ENCODE measurements at regions not wholly inside any gene's neighbourhood (a gene's known extent, or its start where the extent isn't known, plus 50 kb on each side); places are given as distances from the start of the nearest gene placed in this dataset.

DNA sequence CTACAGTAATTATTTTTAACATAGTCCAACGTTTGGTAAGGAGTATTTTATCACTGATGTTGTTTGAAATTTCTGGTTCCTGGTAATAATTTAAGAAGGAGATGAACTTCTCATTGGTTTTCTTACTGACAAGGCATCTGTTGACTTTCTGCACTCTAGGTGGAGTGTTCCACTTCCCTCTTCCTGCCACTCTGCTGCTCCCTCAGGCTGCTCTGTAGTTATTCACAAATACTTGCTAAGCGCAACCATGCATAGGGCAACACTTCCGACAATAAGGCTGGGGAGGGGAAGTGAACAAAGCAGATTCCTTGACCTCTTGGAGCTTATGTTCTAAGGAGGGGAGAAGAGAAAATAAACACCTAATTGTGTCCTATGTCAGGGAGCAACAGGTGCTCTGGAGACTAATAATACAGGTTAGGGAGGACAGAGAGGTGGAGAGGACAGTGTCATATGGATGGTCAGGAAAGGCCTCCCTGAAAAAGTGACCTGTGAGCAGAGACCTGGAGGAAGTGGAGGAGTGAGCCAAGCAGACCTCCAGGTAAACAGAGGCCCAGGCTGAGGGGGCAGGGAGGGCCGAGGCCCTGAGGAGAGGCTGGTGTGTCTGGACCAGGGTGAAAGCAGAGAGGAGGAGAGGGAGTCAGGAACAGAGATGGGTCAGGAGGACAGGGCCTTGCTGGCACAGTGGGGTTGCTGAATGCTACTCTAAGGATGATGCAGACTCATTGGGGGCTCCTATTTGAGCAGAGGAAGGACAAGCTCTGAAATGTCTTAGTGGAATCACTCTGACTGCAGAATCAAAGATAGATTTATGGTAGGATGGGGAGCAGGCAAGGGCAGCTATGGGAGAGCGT lies 134.8 kb upstream of the SLC24A3 start (continued):
- TF ChIP-seq, protein P1, sequence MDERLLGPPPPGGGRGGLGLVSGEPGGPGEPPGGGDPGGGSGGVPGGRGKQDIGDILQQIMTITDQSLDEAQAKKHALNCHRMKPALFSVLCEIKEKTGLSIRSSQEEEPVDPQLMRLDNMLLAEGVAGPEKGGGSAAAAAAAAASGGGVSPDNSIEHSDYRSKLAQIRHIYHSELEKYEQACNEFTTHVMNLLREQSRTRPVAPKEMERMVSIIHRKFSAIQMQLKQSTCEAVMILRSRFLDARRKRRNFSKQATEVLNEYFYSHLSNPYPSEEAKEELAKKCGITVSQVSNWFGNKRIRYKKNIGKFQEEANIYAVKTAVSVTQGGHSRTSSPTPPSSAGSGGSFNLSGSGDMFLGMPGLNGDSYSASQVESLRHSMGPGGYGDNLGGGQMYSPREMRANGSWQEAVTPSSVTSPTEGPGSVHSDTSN (CRISPR knock-in tag; IDR thresholded peaks at IDR 0.05; ENCODE audit: low read depth), result no peak
- TF ChIP-seq, protein P1 (tag; conservative IDR thresholded peaks at IDR 0.05; ENCODE audit: low read depth), result no peak
- TF ChIP-seq RBM25 (IDR thresholded peaks at IDR 0.05; ENCODE audit: low read depth, low read length, severe bottlenecking) (no peak), DPF2 (IDR thresholded peaks at IDR 0.05) (no peak), EZH2 (IDR thresholded peaks at IDR 0.05; ENCODE audit: borderline replicate concordance, low read depth, low read length) (no peak), ZNF184 (CRISPR knock-in tag; IDR thresholded peaks at IDR 0.05) (no peak), BMI1 (IDR thresholded peaks at IDR 0.05; ENCODE audit: low read length) (no peak), TGIF2 (CRISPR knock-in tag; IDR thresholded peaks at IDR 0.05) (no peak)
- TF ChIP-seq, protein P2, sequence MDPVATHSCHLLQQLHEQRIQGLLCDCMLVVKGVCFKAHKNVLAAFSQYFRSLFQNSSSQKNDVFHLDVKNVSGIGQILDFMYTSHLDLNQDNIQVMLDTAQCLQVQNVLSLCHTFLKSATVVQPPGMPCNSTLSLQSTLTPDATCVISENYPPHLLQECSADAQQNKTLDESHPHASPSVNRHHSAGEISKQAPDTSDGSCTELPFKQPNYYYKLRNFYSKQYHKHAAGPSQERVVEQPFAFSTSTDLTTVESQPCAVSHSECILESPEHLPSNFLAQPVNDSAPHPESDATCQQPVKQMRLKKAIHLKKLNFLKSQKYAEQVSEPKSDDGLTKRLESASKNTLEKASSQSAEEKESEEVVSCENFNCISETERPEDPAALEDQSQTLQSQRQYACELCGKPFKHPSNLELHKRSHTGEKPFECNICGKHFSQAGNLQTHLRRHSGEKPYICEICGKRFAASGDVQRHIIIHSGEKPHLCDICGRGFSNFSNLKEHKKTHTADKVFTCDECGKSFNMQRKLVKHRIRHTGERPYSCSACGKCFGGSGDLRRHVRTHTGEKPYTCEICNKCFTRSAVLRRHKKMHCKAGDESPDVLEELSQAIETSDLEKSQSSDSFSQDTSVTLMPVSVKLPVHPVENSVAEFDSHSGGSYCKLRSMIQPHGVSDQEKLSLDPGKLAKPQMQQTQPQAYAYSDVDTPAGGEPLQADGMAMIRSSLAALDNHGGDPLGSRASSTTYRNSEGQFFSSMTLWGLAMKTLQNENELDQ (CRISPR knock-in tag; IDR thresholded peaks at IDR 0.05; ENCODE audit: borderline replicate concordance), result no peak
